DMS53 treated with DMSO at 0.1 percent for 48 hours (cell line): ENCODE measurements at regions not wholly inside any gene's neighbourhood (a gene's known extent, or its start where the extent isn't known, plus 50 kb on each side); places are given as distances from the start of the nearest gene placed in this dataset.
"Not testable (repeated sequence)": the region's sequence is repeated elsewhere in the genome, so short reads cannot be mapped to it uniquely, and the experiment has no call there.

Source experiments
- DNase-seq: peaks from one replicate; lab custom pipeline; 2025; ENCODE audit not compliant: unreplicated experiment; lab: John Stamatoyannopoulos, UW

- no peak for DNase-seq
Measured at GRCh38 chr4:128688846-128689437, 120.6 kb upstream of the JADE1 start.

GRCh38 chr4:128688033-128688721 is 121.3 kb upstream of the JADE1 start:
- no peak for DNase-seq

- no peak for DNase-seq
Measured at GRCh38 chr4:128686810-128687209, 122.7 kb upstream of the JADE1 start.

DNA sequence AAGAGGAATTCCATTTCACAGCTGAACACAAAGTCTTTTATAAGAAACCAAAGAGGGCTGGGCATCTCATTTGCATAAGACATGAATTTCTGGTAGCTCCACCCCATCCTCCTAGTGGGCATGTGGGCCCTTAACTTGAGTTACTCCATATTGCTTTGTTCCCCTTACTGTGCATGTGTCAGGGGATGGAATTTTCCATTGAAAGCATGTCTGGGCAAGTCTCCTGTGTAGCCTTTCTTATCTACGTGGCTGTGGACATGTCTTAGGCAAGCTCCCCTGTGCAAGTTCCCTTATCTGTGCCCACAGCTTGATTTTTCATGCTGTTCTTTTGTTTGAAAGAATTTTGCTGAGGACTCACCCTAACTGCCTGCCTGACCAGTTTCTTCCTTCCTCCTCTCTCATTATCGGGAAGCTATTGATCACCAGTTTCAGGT is 123.5 kb upstream of the JADE1 start:
- DNase-seq: no peak

DNA sequence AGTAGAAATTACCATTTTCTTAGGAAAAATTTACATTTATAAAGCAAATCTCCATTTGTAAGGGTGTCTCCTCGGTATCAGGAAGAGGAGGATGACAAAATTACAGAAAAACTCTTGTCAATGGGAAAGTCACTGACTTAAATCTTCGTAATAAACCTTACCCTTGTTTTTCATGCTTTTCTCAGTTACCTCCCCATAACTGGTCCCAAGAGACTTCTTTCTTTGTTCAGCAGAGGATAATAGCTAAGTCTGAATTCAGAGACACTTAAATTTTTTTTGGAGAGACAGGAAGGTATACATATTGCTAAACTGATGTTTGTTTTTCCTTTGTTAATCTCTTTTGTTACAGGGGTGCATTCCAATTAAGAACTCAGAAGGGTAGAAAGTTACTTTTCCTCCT is 125.5 kb upstream of the JADE1 start:
- no peak for DNase-seq

- DNase-seq: no peak
Measured at GRCh38 chr4:128682942-128683666, 126.4 kb upstream of the JADE1 start.

- no peak for DNase-seq
Measured at GRCh38 chr4:128676095-128676494, 133.4 kb upstream of the JADE1 start.

DNA sequence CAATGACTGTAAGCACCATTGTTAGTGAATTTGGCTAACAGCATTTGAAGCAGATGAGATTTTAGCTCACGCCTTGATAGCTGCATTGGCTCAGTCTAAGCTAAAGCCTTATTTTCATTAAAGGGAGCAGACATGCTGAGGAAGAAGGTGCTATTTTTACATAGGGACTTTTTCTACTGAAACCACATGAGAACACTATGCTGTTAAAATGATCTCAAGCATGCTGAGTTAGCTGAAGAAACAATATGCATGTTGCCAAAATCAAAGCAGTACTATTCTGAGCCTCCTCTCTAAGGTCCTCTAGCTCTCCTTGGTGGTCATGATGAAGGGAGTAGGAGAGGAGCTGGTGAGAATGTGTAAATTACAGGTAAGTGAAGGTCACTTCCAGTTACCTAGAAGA is 134.4 kb upstream of the JADE1 start:
- DNase-seq: no peak

GRCh38 chr4:128673159-128673558 is 136.3 kb upstream of the JADE1 start:
- not testable (repeated sequence) for DNase-seq

DNA sequence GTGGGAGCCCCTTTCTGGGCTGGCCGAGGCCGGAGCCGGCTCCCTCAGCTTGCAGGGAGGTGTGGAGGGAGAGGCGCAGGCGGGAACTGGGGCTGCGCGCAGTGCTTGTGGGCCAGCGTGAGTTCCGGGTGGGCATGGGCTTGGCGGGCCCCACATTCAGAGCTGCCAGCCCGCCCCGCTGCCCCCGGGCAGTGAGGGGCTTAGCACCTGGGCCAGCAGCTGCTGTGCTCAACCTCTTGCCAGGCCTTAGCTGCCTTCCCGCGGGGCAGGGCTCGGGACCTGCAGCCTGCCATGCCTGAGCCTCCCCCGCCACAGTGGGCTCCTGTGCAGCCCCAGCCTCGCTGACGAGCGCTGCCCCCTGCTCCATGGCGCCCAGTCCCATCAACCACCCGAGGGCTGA is 136.9 kb upstream of the JADE1 start:
- DNase-seq: not testable (repeated sequence)

DNA sequence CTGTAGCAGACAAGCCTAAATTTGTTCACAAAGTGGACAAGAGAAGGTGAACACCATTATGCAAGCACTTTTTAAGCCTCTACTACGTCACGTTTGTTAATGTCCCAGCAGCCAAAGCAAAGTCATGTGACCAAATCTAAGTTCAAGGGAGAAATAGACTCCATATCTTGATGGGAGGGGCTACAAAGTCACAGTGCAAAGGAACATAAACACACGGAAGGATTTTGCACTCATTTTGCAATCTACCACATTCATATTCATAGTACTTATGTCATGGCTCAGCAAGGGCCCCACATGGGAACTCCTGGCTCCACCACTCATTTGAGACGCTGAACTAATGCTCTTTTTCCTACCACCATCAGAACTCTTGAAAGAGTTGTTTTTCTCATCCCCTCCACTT is 139.0 kb upstream of the JADE1 start:
- no peak for DNase-seq

GRCh38 chr4:128668566-128668965 is 140.9 kb upstream of the JADE1 start:
- DNase-seq: no peak

DNA sequence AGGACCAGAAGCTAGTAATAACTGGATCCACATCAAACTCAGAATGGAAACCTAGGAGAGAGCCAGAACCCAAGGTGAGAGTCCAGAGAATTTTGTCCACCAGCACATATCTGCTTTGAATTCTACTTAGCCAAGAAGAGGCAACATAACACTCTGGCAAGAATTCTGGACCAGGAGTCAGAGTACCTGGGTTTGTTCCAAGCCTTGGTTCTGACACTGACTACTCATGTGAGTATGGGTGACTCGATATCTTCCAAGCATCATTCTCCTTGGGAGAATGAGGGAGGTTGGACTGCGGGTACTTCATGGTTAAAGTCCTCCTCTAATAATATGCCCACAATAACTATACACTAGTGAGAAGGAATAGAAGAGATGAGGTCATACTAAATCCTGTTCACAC is 144.0 kb upstream of the JADE1 start:
- DNase-seq: no peak

DNA sequence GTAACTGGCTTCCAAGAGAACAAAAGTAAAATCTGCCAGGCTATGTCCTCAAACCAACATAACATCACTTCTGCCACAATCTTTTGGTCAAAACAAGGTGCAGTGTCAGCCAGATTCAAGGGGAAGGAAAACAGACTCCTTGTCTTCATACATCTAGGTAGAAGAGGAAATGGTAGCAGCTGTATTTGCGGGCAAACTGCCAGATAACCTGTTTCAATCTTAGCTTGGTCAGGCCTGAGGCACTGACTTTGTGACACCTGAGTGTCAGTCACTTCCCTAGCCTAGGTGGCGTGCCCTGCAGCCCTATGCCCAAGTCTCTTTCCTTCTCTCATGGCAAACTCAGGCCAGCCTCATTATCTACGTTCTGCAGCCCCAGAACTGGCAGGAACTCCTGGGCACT is 146.2 kb upstream of the JADE1 start:
- DNase-seq: peak; percentile 14

GRCh38 chr4:128661479-128661878 is 148.0 kb upstream of the JADE1 start:
- DNase-seq: no peak

GRCh38 chr4:128660361-128661215 is 148.9 kb upstream of the JADE1 start:
- no peak for DNase-seq

- no peak for DNase-seq
Measured at GRCh38 chr4:128658214-128658631, 151.3 kb upstream of the JADE1 start.

DNA sequence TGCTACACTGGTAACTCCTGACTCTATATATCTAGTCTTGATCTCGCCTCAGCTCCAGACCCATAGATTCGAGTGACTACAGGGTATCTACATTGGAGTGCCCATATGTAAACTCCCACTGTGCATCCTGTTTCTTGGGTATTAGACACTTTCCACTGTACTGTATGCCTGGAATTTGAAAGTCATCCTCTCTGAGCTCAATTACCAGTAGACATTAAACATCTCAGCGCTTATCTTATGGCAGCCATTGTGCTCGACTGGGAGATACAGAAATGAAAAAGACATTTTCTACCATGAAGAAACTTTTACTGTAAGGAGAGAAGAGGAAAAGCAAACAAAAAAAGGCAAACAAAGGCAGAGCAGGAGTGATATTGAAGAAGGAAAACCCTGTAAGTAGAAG is 151.9 kb upstream of the JADE1 start:
- no peak for DNase-seq

- no peak for DNase-seq
Measured at GRCh38 chr4:128654465-128654864, 155.0 kb upstream of the JADE1 start.

DNA sequence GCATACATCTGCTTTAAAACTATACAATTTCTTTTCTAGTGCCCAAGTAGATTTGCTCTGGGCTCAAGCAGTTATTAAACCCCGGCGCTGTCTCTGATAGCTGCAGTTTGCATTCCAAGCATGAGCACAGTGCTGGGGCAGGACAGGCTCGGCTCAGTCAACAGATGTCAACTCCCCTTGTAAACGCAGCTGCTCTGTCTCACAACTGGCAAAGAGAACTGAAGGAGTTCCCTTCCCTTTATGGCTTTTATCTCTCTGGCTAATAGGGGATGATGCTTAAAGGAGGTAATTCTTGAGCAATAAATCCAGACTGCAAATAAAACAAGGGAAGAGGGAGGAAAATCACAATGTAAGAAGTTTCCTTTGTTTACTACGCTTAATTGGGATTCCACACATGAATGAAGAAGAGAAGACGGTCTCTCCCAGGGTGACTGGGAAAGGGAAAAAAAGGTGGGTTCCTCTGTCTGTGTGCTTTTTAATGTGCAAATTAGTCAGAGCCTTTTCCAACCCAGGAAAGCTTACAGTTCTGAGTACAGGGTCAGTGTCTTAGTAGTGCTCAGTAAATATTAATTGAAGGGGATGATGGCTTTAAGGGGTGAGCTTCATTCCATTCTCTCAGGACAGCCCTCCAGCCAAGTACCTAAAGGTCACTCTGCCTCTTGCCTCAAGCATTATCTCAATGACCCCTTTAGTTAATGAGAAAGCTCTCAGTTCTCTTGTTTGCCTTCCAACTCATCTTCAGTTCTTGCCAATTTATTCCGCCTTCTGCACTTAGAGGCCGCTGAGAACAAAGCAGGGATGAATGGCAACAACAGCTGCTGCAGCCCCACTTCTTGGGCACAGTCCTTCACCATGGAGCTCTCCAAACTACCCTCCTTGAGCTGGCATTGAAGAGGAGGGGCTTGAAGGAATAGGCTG is 155.7 kb upstream of the JADE1 start:
- peak; percentile 17 for DNase-seq
